Astrocyte (in vitro differentiated cells and primary cell): ENCODE measurements at regions not wholly inside any gene's neighbourhood (a gene's known extent, or its start where the extent isn't known, plus 50 kb on each side); places are given as distances from the start of the nearest gene placed in this dataset.

Experiments used
- CTCF ChIP-seq: IDR thresholded peaks from 2 replicates; pipeline ENCODE4 v1.5.1; 2011; ENCODE audit warnings: low read depth, mild to moderate bottlenecking, inconsistent platforms, low read length, moderate library complexity; ENCODE audit not compliant: insufficient read depth
- EZH2 ChIP-seq: IDR thresholded peaks from 2 replicates; pipeline ENCODE4 v1.6.1; 2012; ENCODE audit warnings: mild to moderate bottlenecking, low read length, inconsistent platforms; ENCODE audit not compliant: insufficient read depth

GRCh38 chr22:22820076-22820475 lies 67.5 kb upstream of the IGLL5 start:
- TF ChIP-seq CTCF (no peak), EZH2 (no peak)
